Retinal pigment epithelial cell (primary cell): ENCODE measurements at regions not wholly inside any gene's neighbourhood (a gene's known extent, or its start where the extent isn't known, plus 50 kb on each side); places are given as distances from the start of the nearest gene placed in this dataset.

Experiments used
- DNase-seq: peaks from one replicate; pipeline ENCODE4 v3.0.0-alpha.2; 2010; ENCODE audit warnings: low read depth
- H3K4me3 ChIP-seq: 2 replicates; pipeline ENCODE4 v1.5.1; 2011; ENCODE audit warnings: mild to moderate bottlenecking, low read length, control low read depth, moderate library complexity
- CTCF ChIP-seq: conservative IDR thresholded peaks from 2 replicates; pipeline ENCODE4 v1.5.1; 2011; ENCODE audit warnings: low read depth, low read length, control low read depth, inconsistent platforms

DNA sequence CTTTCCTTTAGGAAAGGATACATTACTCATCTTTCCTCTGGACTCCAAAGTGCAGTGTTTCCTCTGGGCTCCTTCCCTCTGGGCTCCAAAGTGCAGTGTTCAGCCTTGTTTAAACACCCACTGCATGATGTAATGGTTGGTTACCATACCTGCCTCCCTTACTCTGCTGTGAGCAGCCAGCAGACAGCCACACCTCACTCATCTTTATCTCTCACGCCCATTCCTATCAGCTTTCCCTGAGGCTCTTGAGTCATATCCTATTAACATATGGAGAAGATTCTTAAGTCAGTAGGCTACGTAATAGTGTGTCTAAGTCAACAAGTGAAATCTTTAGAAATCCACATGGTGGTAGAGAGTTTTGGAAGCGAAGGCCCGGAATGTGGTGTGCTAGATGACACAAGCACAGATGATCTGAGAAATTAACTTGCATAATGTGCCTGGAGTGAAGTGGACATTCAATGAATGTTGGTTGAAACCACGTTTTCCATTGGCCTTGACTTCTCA is 97.2 kb upstream of the CTNNB1 start:
- no peak for DNase-seq
- TF ChIP-seq CTCF: no peak
- no peak overlapping the region for H3K4me3 ChIP-seq

DNA sequence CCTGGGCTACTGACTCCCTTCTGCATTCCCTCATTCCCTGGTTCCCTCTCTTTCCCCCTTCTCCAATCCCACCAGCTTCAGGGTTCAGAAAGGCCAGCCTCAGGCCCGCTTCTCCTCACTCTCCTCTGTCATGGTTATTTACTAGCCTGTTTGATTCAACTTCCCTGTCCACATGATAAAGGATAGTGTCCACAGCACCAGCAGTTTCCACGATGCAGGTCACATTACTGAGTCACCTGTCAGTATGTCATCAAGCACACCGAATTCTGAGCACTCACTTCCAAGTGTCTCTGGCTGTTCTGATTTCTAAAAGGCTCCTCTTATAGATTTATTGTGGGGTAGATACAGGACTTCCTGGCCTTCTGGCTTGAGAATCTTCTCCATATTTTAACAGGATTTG is 96.6 kb upstream of the CTNNB1 start:
- DNase-seq: no peak
- no peak overlapping the region for H3K4me3 ChIP-seq
- TF ChIP-seq CTCF: no peak

GRCh38 chr3:41103200-41103599 is 96.1 kb upstream of the CTNNB1 start:
- no peak overlapping the region for H3K4me3 ChIP-seq
- no peak for DNase-seq
- no peak for TF ChIP-seq CTCF

DNA sequence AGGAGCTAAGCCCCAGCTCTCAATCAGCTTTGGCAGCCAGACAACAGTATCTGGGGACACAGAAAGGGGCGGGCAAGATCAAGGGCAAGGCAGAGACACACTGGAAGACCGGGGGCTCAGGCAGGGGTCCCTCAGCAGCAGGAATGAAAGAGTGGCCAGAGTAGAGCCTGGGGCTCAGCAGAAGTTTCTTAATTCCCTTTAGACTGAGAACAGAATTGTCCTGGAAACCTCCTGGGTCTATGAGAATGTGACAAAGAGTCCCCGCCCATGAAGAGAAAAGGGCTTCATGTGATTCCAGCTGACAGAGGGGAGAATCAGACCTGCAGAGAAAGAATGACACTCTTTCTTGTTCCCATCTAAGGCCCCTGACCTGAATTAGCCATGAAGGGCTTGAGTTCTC is 95.2 kb upstream of the CTNNB1 start:
- H3K4me3 ChIP-seq: no peak overlapping the region
- no peak for DNase-seq
- no peak for TF ChIP-seq CTCF

GRCh38 chr3:41106691-41107090 is 92.6 kb upstream of the CTNNB1 start:
- H3K4me3 ChIP-seq: no peak overlapping the region
- no peak for DNase-seq
- TF ChIP-seq CTCF: no peak

- H3K4me3 ChIP-seq: no peak overlapping the region
- DNase-seq: no peak
- no peak for TF ChIP-seq CTCF
These were observed 88.3 kb upstream of the CTNNB1 start for GRCh38 chr3:41111011-41111410.

DNA sequence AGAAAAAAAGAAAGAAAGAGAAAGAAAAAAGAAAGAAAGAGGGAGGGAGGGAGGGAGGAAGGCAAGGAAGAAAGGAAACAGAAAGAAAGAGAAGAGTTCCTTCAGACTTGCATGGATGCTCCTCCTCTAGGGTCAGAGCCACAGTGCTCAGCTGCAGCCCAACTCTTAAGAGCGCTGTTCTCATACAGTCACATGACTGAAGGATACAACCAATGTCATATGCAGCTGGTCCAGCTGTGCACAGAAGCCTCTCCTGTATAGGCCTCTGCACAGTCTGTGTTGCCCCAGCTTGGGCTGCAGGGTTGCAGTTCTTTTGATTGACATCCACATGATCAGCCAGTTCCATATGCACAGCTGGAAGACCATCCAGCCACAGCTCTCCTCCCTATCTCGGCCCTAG is 86.8 kb upstream of the CTNNB1 start:
- no peak overlapping the region for H3K4me3 ChIP-seq
- no peak for TF ChIP-seq CTCF
- no peak for DNase-seq
